NCI-H748 (cell line): ENCODE measurements at regions not wholly inside any gene's neighbourhood (a gene's known extent, or its start where the extent isn't known, plus 50 kb on each side); places are given as distances from the start of the nearest gene placed in this dataset.
"Not testable (repeated sequence)": the region's sequence is repeated elsewhere in the genome, so short reads cannot be mapped to it uniquely, and the experiment has no call there.

ENCODE experiments used
- DNase-seq: peaks from one replicate; lab custom pipeline; 2025; ENCODE audit not compliant: unreplicated experiment; lab: John Stamatoyannopoulos, UW

DNA sequence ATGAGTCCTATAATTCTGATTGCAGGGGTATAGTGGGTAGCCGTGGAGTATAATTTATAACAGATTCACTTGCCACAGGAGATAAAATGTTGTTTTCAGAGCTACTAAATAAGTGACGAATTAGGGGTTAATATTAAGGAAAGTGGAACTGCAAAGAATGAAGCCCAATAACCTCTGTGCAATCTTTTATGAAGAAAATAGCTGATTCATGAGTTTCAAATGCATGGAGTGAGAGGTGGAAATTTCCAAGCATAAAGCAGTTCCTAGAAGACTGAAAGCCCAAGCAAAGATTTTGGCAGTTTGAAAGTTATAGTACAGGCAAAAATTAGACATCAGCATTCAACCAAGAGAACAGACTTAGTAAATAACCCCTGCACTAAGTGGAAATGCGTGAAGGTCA lies 1782.4 kb upstream of the PCDH10 start:
- DNase-seq: no peak

DNA sequence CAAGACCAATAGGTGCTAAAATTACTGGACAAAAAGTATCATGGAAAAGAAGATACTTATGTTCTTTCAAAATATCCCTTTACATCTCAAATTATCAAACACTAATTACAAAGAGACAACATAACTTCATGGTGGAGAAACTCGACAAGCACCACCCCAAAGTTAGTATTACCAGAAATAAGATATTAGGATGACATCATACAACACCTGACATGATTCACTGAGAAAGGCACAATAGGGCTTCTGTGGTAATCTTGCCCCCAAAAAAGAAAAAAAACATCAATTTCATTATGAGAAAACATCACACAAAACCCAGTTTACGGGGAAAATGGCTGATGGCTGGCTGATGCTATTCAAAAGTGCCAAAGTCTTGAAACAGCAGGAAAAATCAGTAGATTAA lies 1781.7 kb upstream of the PCDH10 start:
- no peak for DNase-seq

DNA sequence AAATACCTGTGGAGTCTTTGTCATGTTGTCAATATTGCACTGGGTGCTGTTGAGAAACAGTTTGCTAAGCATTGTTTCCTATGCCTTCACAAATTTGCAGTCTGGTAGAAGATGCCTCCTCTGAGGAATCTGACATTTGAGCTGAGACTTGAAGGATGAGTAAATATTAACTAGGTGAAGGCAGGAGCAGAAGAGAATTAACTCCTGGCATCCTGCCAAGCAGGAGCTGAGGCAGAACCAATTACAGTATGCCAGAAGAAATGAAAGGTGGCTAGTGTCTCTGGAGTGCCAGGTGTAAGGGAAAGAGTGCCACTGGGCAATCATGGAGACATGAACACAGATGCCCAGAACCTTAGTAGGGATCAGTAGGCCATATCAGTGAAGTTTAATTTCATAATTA lies 1778.2 kb upstream of the PCDH10 start:
- peak; percentile 91 for DNase-seq

DNA sequence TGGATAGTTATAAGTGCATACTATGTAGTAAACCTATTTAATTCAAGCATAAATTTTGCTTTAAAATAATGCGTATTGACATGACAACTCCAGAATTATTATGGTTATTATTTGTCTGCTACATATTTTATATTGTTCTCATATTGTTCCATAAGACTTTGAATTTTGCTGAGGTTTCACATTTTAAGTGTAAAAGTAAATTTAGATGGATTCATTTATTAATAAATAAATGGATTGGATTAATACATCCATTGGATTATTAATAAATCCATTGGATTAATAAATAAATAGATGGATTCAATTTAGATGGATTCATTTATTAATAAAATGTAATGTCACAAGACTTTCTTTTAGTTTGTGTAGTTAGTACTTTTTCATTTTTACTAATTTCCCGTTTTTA lies 1768.0 kb upstream of the PCDH10 start:
- no peak for DNase-seq

DNA sequence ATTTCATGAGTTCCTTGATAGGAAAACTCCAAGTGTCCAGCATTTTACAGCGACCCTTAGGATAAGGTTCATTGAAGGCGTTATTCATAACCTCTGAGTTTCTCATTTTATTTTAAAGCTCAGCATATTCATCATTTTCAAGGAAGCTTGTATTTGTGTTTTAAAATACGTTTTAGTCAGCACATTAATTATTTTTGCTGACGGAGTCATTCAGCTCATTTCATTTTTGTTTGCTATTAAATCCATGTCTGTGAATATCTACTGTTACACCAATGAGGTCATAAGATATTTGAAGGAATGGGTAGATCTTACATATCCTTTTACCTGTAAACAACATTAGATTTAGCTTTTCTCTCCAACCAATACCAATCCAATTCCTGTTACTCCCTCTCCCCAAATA lies 1766.3 kb upstream of the PCDH10 start:
- DNase-seq: no peak

DNA sequence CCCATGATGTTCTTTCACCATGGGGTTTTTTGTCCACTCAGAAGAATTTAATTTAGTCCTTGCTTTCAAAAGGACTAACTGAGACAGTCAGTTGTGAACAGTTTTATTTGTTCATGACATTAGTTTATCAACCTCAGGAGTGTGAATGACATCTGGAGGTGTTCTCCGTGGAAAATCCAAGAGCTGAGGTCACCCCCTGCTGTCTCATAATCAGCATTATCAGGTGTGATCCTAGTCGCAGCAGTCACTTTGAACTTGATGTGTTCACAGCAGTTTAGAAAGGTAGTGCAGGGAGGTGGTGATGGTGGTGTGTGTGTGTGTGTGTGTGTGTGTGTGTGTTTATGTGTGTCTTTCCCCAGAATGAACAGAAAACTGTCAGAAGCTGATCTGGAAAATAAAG lies 1760.8 kb upstream of the PCDH10 start:
- DNase-seq: peak; percentile 20

DNA sequence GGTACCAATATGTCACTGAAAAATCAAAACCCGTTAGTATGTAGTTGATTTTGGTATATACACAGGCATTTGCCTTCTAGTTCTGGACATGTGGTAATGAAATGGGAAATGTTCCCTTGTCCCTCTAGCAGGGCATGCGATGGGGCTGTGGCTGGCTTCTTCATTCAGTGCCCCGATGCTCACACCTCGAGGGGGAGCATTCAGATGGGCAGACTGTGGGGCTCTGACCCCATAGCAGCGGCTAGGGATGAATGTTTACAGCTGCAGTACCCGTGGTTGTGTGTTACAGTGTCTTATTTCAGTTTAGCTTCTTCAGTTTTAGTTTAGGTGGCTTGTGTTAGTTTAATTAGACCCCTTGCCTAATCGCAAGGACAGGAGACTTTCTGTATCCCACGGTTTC lies 1741.0 kb upstream of the PCDH10 start:
- no peak for DNase-seq

DNA sequence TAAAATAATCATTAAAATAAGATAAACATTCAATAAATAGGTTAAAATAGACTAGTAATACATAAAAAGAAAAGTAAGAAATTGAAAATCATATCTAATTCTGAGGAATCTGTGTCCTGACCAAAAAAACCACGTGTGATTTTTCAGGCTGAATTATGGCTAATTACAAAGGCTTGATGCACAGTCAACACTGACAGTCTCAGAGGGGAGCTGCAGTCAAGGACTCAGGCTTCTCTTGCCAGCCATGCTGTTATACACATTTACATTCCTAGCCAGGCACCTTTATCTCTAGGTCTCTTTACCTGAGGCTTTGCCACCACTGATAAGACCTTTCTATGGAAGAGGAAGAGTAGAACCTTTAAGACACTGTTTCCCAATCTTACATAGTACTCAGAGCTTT lies 1737.7 kb upstream of the PCDH10 start:
- DNase-seq: no peak

DNA sequence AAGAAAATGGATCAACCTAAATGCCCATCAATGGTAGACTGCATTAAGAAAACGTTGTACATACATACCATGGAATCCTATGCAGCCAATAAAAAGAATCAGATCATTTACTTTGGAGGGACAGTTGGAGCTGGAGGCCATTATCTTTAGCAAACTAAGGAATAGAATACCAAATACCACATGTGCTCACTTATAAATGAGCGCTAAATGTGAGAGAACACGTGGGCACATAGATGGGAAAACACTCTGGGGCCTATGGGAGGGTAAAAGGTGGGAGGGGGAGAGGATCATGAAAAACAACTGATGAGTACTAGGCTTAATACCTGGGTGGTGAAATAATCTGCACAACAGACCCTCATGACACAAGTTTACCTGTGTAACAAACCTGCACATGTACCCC lies 1729.9 kb upstream of the PCDH10 start:
- no peak for DNase-seq

DNA sequence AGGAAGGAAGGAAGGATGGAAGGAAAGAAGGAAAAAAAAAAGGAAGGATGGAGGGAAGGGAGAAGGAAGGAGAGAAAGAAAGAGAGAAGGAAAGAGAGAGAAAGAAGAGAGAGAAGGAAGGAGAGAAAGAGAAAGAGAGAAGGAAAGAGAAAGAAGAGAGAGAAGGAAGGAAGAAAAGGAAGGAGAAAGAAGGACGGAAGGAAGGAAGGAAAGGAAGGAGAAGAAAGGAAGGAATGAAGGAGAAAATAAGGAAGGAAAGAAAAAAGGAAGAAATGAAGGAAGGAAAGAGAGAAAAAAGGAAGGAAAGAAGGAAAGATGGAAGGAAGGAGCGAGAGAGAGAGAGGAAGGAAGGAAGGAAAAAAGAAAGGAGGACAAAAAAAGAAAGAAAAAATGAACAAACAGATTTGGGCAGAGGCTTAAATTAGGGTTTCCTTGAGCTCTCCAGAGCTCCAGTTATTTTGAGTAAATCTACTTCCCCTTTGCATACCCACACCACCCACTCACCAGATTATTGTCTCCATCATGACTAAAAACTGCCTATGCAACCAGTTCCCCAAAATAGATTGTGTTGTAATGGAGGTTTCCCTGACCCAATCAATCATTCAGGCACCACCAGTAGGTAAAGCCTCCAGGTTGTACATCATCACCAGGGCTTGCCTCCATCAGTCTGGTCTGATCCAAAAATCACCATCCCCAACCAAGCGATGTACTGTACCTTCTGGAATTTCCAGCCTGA lies 1722.9 kb upstream of the PCDH10 start:
- DNase-seq: no peak

DNA sequence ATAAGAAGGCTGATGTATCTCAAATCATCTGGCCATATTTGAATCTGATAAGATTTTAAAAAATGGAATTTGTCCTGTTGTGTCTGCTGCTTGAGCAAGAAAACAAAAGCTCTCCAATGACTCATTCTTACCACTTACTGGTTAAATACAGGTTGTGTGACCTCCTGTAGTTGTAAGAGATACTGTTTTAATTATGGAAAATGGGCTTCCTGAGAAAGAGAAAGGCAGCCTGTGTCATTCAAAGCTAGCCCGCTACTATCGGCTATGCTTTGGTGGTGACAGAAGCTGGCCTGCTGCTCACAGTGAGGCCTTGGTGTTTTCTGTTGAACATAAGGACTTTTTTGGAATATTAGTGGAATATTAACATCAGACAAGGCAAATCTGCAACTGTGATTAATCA lies 1722.1 kb upstream of the PCDH10 start:
- DNase-seq: peak; percentile 28

DNA sequence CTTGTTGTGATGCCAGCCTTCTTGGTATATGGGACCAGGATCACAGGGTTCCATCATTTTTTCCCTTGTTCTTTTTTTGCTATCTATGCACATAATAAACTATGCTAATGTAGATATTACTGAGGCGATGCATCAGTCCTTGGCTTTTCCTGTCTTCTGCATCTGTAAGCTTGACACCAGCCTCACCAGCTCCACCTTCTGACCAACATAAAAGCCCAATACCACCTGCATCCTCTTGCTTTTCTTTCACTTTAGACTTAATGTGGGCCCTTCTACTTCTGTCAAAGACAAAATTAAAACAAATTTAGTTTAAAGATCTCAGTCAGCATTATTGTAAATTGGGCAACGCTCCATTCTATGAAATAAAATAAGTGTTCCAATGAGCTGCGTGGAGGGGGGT lies 1718.8 kb upstream of the PCDH10 start:
- DNase-seq: no peak

DNA sequence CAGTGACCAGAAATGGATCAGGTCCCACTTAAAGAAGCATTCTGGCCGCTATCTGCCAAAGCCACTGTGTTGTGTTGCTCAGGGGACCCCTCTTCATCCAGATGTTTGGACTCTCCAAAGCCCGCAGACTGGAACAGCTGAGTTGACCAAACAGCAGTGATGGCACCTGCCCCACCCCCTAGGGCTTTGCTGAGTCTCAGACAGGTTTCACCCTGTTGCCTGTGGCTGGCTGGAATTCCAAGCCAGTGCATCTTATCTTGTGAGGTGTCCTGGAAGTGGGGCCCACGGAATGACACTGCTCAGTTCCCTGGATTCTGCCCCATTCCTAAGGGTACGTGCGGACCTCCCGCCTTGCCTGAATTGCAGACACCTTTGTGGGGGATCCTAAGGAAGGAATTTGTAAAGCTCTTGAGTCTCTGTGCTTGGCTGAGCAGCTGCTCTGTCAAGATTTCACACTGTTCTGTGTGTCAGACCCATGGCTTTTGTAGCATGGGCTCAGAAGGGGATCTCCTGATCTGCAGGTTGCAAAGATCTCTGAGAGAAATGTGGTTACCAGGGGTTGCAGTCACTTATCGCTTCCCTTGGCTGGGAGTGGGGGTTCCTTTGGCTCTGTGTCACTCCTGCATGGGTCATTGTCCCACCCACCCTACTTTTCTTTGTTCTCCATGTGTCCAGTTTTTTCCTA lies 1707.9 kb upstream of the PCDH10 start:
- no peak for DNase-seq

DNA sequence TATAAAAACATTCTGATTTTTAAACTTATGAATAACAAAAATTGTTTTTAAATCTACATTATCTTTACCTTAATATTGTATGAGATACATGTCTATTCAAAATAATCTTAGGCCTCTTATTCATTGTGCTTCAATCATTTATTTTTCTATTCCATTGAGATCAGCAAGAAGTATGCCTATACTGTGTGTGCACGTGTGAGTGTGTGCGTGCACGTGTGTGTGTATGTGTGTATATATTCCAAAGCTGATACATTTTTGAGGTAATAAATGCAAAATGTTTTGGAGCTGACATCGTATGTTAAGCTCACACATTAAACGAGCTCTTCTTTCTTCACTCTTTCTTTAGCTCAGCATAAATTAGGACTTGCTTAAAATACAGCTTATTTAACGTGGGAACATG lies 1701.2 kb upstream of the PCDH10 start:
- no peak for DNase-seq

DNA sequence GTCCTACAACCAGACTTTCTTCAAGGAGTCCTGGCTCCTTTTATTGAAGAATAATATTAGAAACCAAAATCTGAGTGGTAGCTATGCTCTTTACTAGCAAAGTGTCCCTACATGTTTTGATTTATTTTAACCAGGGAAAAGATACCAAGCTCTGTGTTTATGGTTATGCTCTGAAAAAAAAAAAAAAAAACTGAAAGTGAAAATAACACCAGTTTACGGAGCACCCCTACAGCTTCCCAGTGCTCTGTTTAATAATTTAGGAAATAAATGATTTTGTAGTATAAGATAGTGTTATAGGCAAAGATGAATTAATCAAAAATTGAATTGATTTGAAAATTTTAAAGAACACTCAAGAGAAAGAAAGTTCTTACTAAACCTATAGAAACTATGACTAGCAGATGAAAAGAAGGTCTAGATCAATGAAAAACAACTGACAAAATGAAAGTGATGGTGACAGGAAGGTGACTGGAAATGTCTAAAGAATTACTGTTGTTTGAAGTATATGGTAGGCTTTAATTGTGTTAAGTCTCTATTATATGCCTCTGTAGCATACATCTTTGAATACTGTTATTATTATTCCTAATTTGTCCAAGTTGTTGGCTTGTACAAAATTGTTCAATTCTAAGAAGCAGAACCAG lies 1698.4 kb upstream of the PCDH10 start:
- DNase-seq: no peak

DNA sequence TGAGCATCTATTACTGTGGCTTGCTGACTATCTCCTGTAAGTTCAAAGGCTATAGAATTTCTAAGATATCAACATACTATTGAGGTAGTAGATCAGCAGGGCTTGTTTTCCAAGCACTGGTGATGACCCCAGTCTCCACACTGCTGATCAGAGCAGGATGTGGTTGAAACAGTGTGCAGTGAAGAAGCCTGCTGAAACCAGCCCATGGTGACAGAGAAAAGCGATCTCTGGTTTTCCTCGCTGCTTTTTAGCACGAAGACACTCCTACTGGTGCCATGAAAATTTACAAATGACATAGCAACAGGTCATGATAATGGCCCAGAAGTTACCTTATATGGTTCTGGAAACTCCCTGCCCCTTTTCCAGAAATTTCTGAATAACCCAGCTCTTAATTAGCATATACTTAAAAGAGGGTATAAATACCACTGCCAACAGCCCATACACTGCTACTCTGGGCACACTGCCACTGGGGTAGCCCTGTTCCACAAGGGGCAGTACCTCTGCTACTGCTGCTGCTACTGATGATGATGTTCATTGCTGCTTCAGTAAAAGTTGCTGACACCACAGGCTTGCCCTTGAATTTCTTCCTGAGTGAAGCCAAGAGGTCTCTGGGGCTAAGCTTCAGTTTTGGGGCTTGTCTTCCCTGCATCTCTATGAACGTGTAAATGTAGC lies 1689.5 kb upstream of the PCDH10 start:
- DNase-seq: peak; percentile 1

DNA sequence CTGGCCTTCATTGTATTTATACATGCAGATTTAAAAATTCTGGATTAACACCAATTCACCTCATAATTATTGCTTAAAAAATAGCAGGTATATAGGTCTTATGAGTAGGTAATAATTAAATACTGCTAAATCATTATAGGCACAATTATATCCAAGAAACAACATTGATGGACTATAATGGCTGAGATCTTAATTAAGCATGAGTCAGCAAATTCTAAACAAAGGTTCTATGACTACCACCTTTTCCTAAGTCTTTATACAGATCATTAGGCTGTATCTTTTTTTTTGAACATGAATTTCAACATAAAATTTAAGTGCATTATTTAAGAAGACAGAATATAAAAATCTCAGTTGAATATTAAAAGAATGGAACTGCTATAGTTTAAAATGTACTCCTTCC lies 1678.7 kb upstream of the PCDH10 start:
- DNase-seq: no peak

DNA sequence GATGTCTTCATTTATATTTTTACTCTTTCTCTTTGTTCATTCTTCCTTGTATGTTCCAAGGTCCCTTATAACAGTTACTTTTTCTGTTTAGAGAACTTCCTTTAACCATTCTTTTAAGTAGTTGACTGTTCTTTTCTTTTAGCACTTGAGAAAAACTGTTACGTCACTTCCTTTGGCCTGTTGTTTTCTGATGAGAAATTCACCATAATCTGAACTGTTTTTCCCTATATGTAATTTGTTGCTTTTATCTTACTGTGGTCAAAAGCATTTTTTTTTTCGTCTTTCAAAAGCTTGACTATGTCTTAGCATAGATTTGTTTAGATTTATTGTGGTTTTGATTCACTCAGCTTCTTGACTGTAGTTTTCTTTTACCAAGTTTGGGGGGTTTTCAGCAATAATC lies 1660.3 kb upstream of the PCDH10 start:
- DNase-seq: no peak

DNA sequence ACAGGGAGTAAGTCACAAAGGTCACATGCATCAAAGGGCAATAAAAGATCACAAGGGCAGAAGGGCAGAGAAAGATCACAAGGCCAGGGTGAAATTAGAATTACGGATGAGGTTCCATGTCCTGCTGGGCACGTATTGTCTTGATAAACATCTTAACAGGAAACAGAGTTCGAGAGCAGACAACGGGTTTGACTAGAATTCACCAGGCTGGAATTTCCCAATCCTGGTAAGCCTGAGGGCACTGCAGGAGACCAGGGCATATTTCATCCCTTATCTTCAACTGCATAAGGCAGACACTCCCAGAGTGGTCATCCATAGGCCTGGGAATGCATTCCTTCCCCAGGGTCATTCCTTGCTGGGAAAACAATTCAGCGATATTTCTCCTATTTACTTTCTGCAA lies 1652.9 kb upstream of the PCDH10 start:
- not testable (repeated sequence) for DNase-seq

DNA sequence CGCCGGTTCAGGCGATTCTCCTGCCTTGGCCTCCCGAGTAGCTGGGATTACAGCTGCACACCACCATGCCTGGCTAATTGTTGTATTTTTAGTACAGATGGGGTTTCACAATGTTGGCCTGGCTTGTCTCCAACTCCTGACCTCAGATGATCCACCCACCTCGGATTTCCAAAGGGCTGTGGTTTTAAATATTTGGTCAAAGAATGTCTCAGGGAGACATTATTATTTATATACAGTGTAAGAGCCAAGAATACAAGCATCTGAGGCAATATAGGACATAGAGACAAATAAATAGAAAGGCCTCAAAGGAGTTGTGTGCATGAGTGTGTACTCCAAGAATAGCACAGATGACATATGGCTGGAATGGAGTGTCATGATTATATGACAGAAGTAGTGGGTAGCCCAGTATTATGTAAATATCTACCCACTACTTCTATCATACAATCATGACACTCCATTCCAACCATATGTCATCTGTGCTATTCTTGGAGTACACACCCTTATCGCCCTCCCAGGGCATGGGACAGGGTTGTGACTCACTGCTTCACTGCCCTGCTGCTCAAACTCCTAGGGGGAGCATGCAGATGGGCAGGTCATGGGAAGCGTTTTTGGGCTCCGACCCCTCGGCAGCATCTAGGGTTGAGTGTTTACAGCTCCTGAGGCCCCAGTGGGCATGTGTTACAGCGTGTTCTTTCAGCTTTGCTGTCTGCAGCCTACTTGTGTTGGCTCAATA lies 1649.8 kb upstream of the PCDH10 start:
- DNase-seq: no peak

DNA sequence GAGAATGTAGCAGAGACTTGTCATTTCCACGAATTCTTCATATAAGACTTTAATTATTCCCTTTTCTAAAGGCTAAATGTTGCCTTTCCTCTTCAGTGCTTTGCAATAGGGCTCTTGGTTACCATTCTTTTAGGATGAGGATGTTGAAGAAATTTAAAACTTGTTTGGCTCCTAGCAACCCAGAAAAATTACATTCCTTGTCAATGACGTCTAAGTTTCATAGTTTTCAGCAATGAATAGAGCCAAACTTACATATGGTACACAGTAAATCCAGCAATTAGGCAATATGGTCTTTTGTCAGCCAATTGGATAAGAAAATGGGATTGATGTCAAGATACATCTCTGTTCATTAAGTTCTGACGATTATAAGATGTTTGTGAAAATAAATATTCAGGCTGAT lies 1639.6 kb upstream of the PCDH10 start:
- DNase-seq: no peak
